HG03139 (cell line): ENCODE measurements at regions not wholly inside any gene's neighbourhood (a gene's known extent, or its start where the extent isn't known, plus 50 kb on each side); places are given as distances from the start of the nearest gene placed in this dataset.

Experiments
- ATAC-seq: cut with Tn5 transposase; IDR thresholded peaks from one replicate; pipeline ENCODE4 v1.9.1; 2021; ENCODE audit not compliant: unreplicated experiment

- no peak for ATAC-seq
Observed at GRCh38 chr16:65666132-65666941, 544.5 kb upstream of the CDH11 start.

- ATAC-seq: no peak
Observed at GRCh38 chr16:65665586-65665985, 543.7 kb upstream of the CDH11 start.

GRCh38 chr16:65663774-65664173 is 541.9 kb upstream of the CDH11 start:
- no peak for ATAC-seq

GRCh38 chr16:65662256-65662655 is 540.4 kb upstream of the CDH11 start:
- no peak for ATAC-seq

GRCh38 chr16:65661558-65661957 is 539.7 kb upstream of the CDH11 start:
- ATAC-seq: no peak

GRCh38 chr16:65660390-65660789 is 538.5 kb upstream of the CDH11 start:
- ATAC-seq: no peak

GRCh38 chr16:65659758-65660157 is 537.9 kb upstream of the CDH11 start:
- no peak for ATAC-seq

- no peak for ATAC-seq
Observed at GRCh38 chr16:65658787-65659220, 536.9 kb upstream of the CDH11 start.

GRCh38 chr16:65658349-65658748 is 536.5 kb upstream of the CDH11 start:
- no peak for ATAC-seq

- ATAC-seq: no peak
Observed at GRCh38 chr16:65657556-65657955, 535.7 kb upstream of the CDH11 start.

- ATAC-seq: no peak
Observed at GRCh38 chr16:65657071-65657494, 535.2 kb upstream of the CDH11 start.

GRCh38 chr16:65655802-65656201 is 533.9 kb upstream of the CDH11 start:
- no peak for ATAC-seq

- ATAC-seq: no peak
Observed at GRCh38 chr16:65648101-65648500, 526.2 kb upstream of the CDH11 start.

- no peak for ATAC-seq
Observed at GRCh38 chr16:65644821-65645220, 523.0 kb upstream of the CDH11 start.

- no peak for ATAC-seq
Observed at GRCh38 chr16:65641762-65642289, 520.0 kb upstream of the CDH11 start.

GRCh38 chr16:65641049-65641761 is 519.3 kb upstream of the CDH11 start:
- no peak for ATAC-seq

GRCh38 chr16:65634833-65635232 is 513.0 kb upstream of the CDH11 start:
- ATAC-seq: no peak

- ATAC-seq: no peak
Observed at GRCh38 chr16:65634291-65634690, 512.4 kb upstream of the CDH11 start.

- no peak for ATAC-seq
Observed at GRCh38 chr16:65624666-65625065, 502.8 kb upstream of the CDH11 start.

GRCh38 chr16:65624229-65624628 is 502.4 kb upstream of the CDH11 start:
- ATAC-seq: no peak

- no peak for ATAC-seq
Observed at GRCh38 chr16:65622871-65623270, 501.0 kb upstream of the CDH11 start.

- ATAC-seq: no peak
Observed at GRCh38 chr16:65622151-65622550, 500.3 kb upstream of the CDH11 start.
